OCI-LY1 (cell line): ENCODE measurements at regions not wholly inside any gene's neighbourhood (a gene's known extent, or its start where the extent isn't known, plus 50 kb on each side); places are given as distances from the start of the nearest gene placed in this dataset.

Source experiments
- H2AFZ ChIP-seq: fragments of 200-600 bp; sonication (generic), shearing (Covaris generic); 2 replicates; pipeline ENCODE4 v1.6.0; 2014; ENCODE audit warnings: antibody characterized with exemption, mild to moderate bottlenecking, low read length
- H3F3A ChIP-seq: fragments of 200-600 bp; sonication (generic), shearing (Covaris generic); 2 replicates; pipeline ENCODE4 v1.6.0; 2014; ENCODE audit warnings: mild to moderate bottlenecking, antibody characterized with exemption, low read length, moderate library complexity; ENCODE audit not compliant: insufficient read depth
- H3K27ac ChIP-seq: fragments of 200-600 bp; sonication (generic); 2 replicates; pipeline ENCODE4 v1.5.1; 2014; ENCODE audit warnings: low read length, mixed run types, mild to moderate bottlenecking, low read depth; ENCODE audit not compliant: poor library complexity, severe bottlenecking
- H3K27me3 ChIP-seq: fragments of 200-600 bp; sonication (generic); 2 replicates; pipeline ENCODE4 v1.6.0; 2014; ENCODE audit warnings: antibody characterized with exemption, mild to moderate bottlenecking, low read length, moderate library complexity; ENCODE audit not compliant: insufficient read depth
- H3K36me3 ChIP-seq: fragments of 200-600 bp; sonication (generic); 2 replicates; pipeline ENCODE4 v1.6.1; 2014; ENCODE audit warnings: mild to moderate bottlenecking, antibody characterized with exemption, low read length, moderate library complexity, mixed read lengths; ENCODE audit not compliant: insufficient read depth
- H3K4me1 ChIP-seq: fragments of 200-600 bp; sonication (generic); 2 replicates; pipeline ENCODE4 v1.5.1; 2014; ENCODE audit warnings: mild to moderate bottlenecking, low read length, moderate library complexity; ENCODE audit not compliant: insufficient read depth, severe bottlenecking
- H3K4me2 ChIP-seq: fragments of 200-600 bp; sonication (generic), shearing (Covaris generic); 2 replicates; pipeline ENCODE4 v1.6.1; 2014; ENCODE audit warnings: low read length
- H3K4me3 ChIP-seq: fragments of 200-600 bp; sonication (generic); 2 replicates; pipeline ENCODE4 v1.5.1; 2014; ENCODE audit warnings: low read length, low read depth, mild to moderate bottlenecking, mixed read lengths; ENCODE audit not compliant: poor library complexity, severe bottlenecking
- H3K79me2 ChIP-seq: fragments of 200-600 bp; shearing (Covaris generic); 2 replicates; pipeline ENCODE4 v1.6.1; 2016; ENCODE audit warnings: mixed run types, low read length, mixed read lengths; ENCODE audit not compliant: insufficient read depth
- H3K9ac ChIP-seq: fragments of 200-600 bp; sonication (generic), shearing (Covaris generic); 2 replicates; pipeline ENCODE4 v1.6.1; 2014; ENCODE audit warnings: mild to moderate bottlenecking, low read length, mixed read lengths
- H3K9me2 ChIP-seq: fragments of 200-600 bp; sonication (generic), shearing (Covaris generic); 2 replicates; pipeline ENCODE4 v1.6.1; 2014; ENCODE audit warnings: low read depth, mild to moderate bottlenecking, low read length, mixed read lengths
- H3K9me3 ChIP-seq: fragments of 200-600 bp; shearing (Covaris generic); 2 replicates; pipeline ENCODE4 v1.6.1; 2014; ENCODE audit warnings: low read length, mixed read lengths
- H4K20me1 ChIP-seq: fragments of 200-600 bp; sonication (generic), shearing (Covaris generic); 2 replicates; pipeline ENCODE4 v1.6.0; 2016; ENCODE audit warnings: mild to moderate bottlenecking, low read length; ENCODE audit not compliant: insufficient read depth
- CTCF ChIP-seq: fragments of 200-600 bp; sonication (generic), shearing (Covaris generic); IDR thresholded peaks from 2 replicates; pipeline ENCODE4 v1.5.1; 2017; ENCODE audit warnings: mild to moderate bottlenecking, antibody characterized with exemption, low read length, moderate library complexity, mixed read lengths
- EZH2 ChIP-seq: fragments of 200-600 bp; sonication (generic), shearing (Covaris generic); IDR thresholded peaks from 2 replicates; pipeline ENCODE4 v1.8.0; 2017; ENCODE audit warnings: borderline replicate concordance, mixed run types, mild to moderate bottlenecking, antibody characterized with exemption, low read length, moderate library complexity, mixed read lengths

DNA sequence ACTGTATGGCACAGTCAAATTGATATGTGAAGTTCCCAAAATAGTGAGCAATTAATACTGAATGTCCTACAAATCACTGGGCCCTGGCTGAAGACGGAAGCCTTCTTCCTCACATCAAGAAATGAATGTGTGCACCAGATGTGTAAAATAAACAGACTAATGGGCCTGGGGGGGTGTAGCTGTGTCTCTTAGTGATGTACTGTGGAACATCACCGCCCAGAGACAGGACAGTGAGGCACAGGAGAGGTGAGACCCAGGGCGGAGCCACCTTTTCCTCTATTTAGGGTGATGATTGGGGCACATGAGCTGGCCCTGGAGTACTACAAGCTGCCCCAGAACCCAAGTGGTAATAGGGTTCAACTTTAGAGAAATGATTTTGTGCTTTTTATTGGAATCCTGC, 368.5 kb upstream of the ARID1B start:
- no peak overlapping the region for H3K4me3 ChIP-seq
- no peaks in the 10 kb centered on the region for H3F3A ChIP-seq
- TF ChIP-seq CTCF (no peak), EZH2 (no peak)
- no peaks in the 10 kb centered on the region for H3K36me3 ChIP-seq
- no peak overlapping the region for H2AFZ ChIP-seq
- H3K4me2 ChIP-seq: no peak overlapping the region
- H3K4me1 ChIP-seq: no peaks in the 10 kb centered on the region
- no peaks in the 10 kb centered on the region for H3K27me3 ChIP-seq
- H4K20me1 ChIP-seq: no peaks in the 10 kb centered on the region
- H3K9ac ChIP-seq: no peak overlapping the region
- no peaks in the 10 kb centered on the region for H3K9me2 ChIP-seq
- no peaks in the 10 kb centered on the region for H3K9me3 ChIP-seq
- H3K79me2 ChIP-seq: no peaks in the 10 kb centered on the region
- no peak overlapping the region for H3K27ac ChIP-seq

GRCh38 chr6:156407334-156407733, 369.8 kb upstream of the ARID1B start:
- Histone ChIP-seq H3F3A (no peaks in the 10 kb centered on the region), H3K4me3 (no peak overlapping the region), H3K4me2 (no peak overlapping the region), H3K27me3 (no peaks in the 10 kb centered on the region), H3K9me3 (no peaks in the 10 kb centered on the region), H3K79me2 (no peaks in the 10 kb centered on the region), H3K27ac (no peak overlapping the region), H3K4me1 (no peaks in the 10 kb centered on the region), H3K36me3 (no peaks in the 10 kb centered on the region), H2AFZ (no peak overlapping the region), H3K9ac (no peak overlapping the region), H4K20me1 (no peaks in the 10 kb centered on the region), H3K9me2 (no peaks in the 10 kb centered on the region)
- TF ChIP-seq EZH2 (no peak), CTCF (no peak)

DNA sequence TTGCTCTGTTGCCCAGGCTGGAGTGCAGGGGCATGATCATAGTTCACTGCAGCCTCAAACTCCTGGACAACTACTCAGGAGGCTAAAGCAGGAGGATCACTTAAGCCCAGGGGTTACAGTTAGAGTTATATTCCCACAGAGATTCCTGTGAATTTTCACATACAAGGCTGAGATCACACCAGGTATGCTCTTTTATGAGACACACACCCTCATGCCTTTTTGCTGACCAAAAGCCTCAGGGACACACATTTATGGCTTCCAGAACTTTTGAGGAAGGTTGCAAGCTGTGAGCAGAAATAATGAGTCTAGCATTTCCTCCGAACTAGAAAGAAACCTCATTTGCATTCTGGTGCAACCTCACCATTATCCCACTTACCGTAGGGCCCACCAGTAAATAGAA, 370.5 kb upstream of the ARID1B start:
- H3K9me3 ChIP-seq: no peaks in the 10 kb centered on the region

More for the DNA sequence above, 370.5 kb upstream of the ARID1B start:
- Histone ChIP-seq H3K4me2 (no peak overlapping the region), H3K27ac (no peak overlapping the region), H3K9me2 (no peaks in the 10 kb centered on the region), H4K20me1 (no peaks in the 10 kb centered on the region), H2AFZ (no peak overlapping the region), H3K27me3 (no peaks in the 10 kb centered on the region), H3K79me2 (no peaks in the 10 kb centered on the region), H3K36me3 (no peaks in the 10 kb centered on the region), H3F3A (no peaks in the 10 kb centered on the region), H3K9ac (no peak overlapping the region), H3K4me3 (no peak overlapping the region), H3K4me1 (no peaks in the 10 kb centered on the region)
- TF ChIP-seq CTCF (no peak), EZH2 (no peak)
